HL-60 (cell line): ENCODE measurements at regions not wholly inside any gene's neighbourhood (a gene's known extent, or its start where the extent isn't known, plus 50 kb on each side); places are given as distances from the start of the nearest gene placed in this dataset.

Experiments
- CTCF ChIP-seq: IDR thresholded peaks from one replicate; pipeline ENCODE4 v1.5.1; 2011; ENCODE audit warnings: low read length, control low read depth, inconsistent platforms; ENCODE audit not compliant: insufficient read depth
- POLR2AphosphoS5 ChIP-seq: IDR thresholded peaks from 2 replicates; pipeline ENCODE4 v1.6.1; 2012; ENCODE audit warnings: low read depth
- SPI1 ChIP-seq: IDR thresholded peaks from 2 replicates; pipeline ENCODE4 v1.6.1; 2012; ENCODE audit warnings: low read depth, mild to moderate bottlenecking, borderline replicate concordance

- TF ChIP-seq CTCF = no peak
- TF ChIP-seq POLR2AphosphoS5 = no peak
- TF ChIP-seq SPI1 = no peak
These were observed 80.3 kb upstream of the CAMK1G start for GRCh38 chr1:209503196-209503595.
